Choroid plexus epithelial cell (primary cell): ENCODE measurements at regions not wholly inside any gene's neighbourhood (a gene's known extent, or its start where the extent isn't known, plus 50 kb on each side); places are given as distances from the start of the nearest gene placed in this dataset.

Experiments used
- DNase-seq: peaks from one replicate; pipeline ENCODE4 v3.0.0-alpha.2; 2010; ENCODE audit warnings: low read depth
- H3K4me3 ChIP-seq: 2 replicates; pipeline ENCODE4 v1.5.1; 2011; ENCODE audit warnings: low read depth, mild to moderate bottlenecking, control low read depth, low read length, moderate library complexity
- CTCF ChIP-seq: conservative IDR thresholded peaks from 2 replicates; pipeline ENCODE4 v1.5.1; 2011; ENCODE audit warnings: low read depth, mild to moderate bottlenecking, control low read depth, inconsistent platforms, low read length, moderate library complexity

- no peak overlapping the region for H3K4me3 ChIP-seq
- no peak for TF ChIP-seq CTCF
- no peak for DNase-seq
These were observed 759.9 kb downstream of the PDHA2 start for GRCh38 chr4:96599752-96600151.

GRCh38 chr4:96602661-96603060 lies 762.8 kb downstream of the PDHA2 start:
- no peak overlapping the region for H3K4me3 ChIP-seq
- no peak for TF ChIP-seq CTCF
- DNase-seq, result peak; percentile 31

GRCh38 chr4:96603641-96604040 lies 763.7 kb downstream of the PDHA2 start:
- H3K4me3 ChIP-seq, result no peak overlapping the region
- DNase-seq, result peak; percentile 24
- TF ChIP-seq CTCF, result no peak

GRCh38 chr4:96606451-96606850 lies 766.6 kb downstream of the PDHA2 start:
- DNase-seq, result no peak
- no peak for TF ChIP-seq CTCF
- no peak overlapping the region for H3K4me3 ChIP-seq

- no peak overlapping the region for H3K4me3 ChIP-seq
- no peak for TF ChIP-seq CTCF
- DNase-seq, result no peak
These were observed 786.1 kb downstream of the PDHA2 start for GRCh38 chr4:96626023-96626422.

- H3K4me3 ChIP-seq, result no peak overlapping the region
- TF ChIP-seq CTCF, result no peak
- no peak for DNase-seq
These were observed 790.9 kb downstream of the PDHA2 start for GRCh38 chr4:96630839-96631238.

GRCh38 chr4:96637971-96638412 lies 798.1 kb downstream of the PDHA2 start:
- no peak for DNase-seq
- H3K4me3 ChIP-seq, result no peak overlapping the region
- no peak for TF ChIP-seq CTCF
